Left ventricle myocardium superior (tissue), 1 donor: ENCODE measurements at regions not wholly inside any gene's neighbourhood (a gene's known extent, or its start where the extent isn't known, plus 50 kb on each side); places are given as distances from the start of the nearest gene placed in this dataset.

Experiments used
- ATAC-seq: fragments of 200-7000 bp; cut with Tn5 transposase; one replicate; pipeline ENCODE4 v1.9.1; 2020; ENCODE audit warnings: mild to moderate bottlenecking, moderate library complexity
- DNase-seq: peaks from one replicate; pipeline ENCODE4 v3.0.0-alpha.2; 2020
- intact Hi-C: fragments of 100-400 bp; cut with micrococcal nuclease; formaldehyde crosslinking; loops from one replicate; pipeline ENCODE4 v1.11.0; 2022
- donor health status: DM: no; HTN: yes; CAD: no; lungs with severe emphysema.

DNA sequence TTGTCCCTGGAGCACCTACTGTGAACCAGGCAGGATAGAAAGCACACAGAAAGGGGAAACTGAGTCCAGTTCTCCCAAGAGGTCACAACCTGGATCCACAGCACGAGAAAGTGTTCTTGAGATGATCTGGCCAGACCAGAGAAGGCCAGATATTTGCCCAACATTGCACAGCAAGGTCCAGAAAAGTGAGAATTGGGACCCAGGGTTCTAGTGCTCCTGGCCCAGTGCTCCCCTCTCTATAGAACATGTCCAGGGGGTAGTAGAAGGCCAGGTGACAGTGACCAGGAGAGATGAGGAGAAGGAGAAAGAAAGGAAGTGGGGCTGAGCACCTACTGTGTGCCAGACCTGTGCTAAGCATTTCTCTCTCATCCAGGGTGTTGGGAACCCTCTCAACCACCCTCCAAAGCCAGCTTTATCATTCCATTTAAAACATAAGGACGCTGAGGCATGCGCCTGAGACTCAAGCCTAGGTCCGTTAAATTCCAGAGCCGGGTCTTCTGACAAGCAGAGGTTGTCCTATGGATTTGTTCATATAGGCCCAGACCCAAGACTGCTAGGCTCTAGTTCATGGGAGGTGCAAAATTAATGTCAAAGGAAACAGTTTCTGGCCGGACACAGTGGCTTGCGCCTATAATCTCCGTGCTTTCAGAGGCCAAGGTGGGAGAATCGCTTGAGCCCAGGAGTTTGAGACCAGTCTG lies 128.7 kb downstream of the MN1 start:
- ATAC-seq (no peak), DNase-seq (no peak)
- intact Hi-C loops = no loop called here

DNA sequence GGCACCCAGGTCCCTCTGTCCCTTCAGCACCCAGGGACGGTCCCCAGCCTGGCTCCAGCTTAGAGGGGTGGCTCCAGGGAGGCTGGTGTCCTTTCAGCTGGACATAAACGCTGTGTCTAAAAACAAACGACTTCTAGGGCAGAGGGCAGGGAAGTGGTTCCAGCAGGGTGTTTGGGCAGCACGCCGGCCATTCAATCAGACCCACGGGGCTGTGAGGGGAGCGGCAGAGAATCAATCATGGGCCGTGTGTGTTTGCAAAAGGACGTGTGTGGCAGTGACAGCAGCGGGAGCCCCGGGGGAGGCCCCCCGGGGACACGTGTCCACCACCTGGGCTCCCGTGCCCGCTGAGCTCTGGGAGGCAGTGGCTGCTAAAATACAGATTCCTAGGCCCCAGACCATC lies 127.7 kb downstream of the MN1 start:
- peak; percentile 31 for DNase-seq
- intact Hi-C loops = no loop called here
- no peak for ATAC-seq

GRCh38 chr22:27674261-27674923 lies 127.2 kb downstream of the MN1 start:
- intact Hi-C loops = no loop called here
- DNase-seq (no peak), ATAC-seq (no peak)

- intact Hi-C loops = no loop called here
- no peak for DNase-seq
- ATAC-seq = no peak
These were observed 124.9 kb downstream of the MN1 start for GRCh38 chr22:27676545-27677213.

DNA sequence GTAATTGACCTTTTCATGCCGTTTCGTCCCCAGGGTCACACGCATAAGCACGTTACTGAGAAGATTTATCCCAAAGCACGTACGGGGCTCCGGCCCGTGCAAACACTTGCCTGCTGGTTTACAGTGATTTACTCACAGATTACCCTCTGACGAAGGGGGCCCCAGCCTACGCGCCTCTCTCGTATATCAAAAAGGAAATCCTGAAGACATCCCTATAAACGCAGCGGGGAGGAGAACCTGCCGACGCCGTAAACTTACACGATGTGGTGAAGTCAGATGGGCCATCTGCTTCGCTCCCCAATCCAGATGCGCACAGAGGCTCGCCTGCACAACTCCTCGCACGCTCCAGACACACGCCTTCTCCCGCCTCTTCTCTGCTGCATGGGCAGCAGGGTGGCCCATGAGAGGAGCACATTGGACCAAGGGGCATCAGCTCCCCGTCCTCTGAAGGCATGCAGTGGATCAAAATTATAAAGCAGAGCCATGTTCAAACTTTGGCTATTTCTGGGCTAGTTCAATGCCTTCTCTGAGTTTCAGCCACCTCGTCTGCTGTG lies 123.6 kb downstream of the MN1 start:
- ATAC-seq = no peak

GRCh38 chr22:27679176-27679575 lies 122.4 kb downstream of the MN1 start:
- no peak for ATAC-seq
- intact Hi-C loops = no loop called here
- DNase-seq = no peak

More for the DNA sequence above, 123.6 kb downstream of the MN1 start:
- DNase-seq = no peak
- intact Hi-C loops = no loop called here

- no peak for DNase-seq
- ATAC-seq = no peak
- intact Hi-C loops = no loop called here
These were observed 121.7 kb downstream of the MN1 start for GRCh38 chr22:27679693-27680488.

DNA sequence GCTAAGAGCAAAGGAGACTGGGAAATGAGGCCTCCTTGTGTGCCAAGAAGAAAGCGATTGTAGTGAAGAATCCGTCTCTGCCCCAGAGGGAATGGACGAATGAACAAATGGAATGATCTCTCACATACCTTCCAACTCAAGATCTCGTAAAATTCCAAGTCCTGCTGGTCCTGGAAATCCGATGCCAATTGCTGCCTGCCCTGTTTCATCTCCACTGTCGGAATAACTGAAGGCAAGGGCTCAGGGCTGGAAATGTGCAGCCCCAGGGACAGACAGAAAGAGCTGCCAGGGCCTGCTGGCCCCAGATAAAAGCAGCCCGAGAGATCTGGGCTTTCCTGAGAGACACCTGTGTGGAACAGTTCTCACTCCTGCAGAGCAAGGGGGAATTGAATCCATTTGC lies 120.9 kb downstream of the MN1 start:
- intact Hi-C loops = no loop called here
- no peak for ATAC-seq
- no peak for DNase-seq

DNA sequence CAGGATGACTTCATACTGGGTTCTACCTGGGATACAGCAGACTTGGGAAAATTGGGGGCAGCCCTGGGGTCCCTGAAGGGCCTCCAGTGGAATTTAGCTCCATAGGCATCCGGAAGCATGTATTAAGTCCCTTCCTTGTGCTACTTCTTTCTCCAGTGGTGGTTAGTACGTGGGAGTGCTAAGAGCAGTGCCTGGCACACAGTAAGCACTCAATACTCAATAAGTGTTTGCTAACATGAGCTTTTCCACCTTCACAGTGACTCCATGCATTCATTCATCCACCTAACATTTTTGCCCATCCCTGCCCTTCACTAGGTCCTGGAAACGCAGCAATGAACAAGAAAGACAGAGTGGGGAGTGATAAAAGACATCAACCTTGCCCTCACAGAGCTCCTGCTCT lies 120.5 kb downstream of the MN1 start:
- no peak for DNase-seq
- ATAC-seq = no peak
- intact Hi-C loops = no loop called here

- intact Hi-C loops = no loop called here
- DNase-seq (no peak), ATAC-seq (no peak)
These were observed 119.1 kb downstream of the MN1 start for GRCh38 chr22:27682437-27682836.

DNA sequence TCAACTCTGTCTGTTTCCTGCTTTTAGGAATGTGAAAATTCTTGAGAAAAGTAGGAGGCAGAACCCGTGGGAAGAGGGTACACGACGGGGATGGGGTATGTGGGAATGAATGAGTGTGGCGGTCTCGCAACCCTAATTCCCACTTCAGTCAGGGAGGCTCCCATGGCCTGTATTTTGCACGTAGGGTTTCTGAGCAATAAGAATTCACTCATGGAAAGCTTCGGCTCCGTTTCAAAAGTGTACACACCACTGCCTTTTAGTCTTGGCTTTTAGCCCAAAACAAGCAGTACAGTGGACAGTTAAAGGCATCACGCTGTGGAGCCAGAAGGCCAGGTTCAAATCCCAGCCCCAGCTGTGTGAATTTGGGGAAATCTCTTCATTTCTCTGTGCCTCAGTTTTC lies 116.7 kb downstream of the MN1 start:
- DNase-seq = no peak
- no peak for ATAC-seq
- intact Hi-C loops = no loop called here

DNA sequence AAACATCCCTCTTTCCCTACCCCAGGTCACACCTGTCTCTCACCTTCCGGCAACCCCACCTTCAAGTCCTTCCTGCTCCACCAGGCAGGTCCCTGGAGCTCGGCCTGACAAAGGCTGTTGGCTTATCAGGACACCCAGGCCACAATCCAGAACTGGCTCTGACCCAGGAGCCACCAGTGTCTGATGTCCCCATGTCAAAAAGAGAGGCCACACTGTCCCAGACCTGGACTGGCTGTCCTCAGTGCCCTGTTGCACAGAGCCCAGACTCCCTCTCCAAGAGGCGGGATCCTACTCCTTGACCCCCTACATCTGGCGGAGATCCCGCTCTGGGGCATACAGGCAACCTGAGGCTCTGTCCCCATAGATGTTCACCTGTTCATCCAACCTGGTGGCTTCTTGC lies 116.0 kb downstream of the MN1 start:
- peak; percentile 77 for DNase-seq
- intact Hi-C loops = no loop called here
- peak; percentile 77 for ATAC-seq

DNA sequence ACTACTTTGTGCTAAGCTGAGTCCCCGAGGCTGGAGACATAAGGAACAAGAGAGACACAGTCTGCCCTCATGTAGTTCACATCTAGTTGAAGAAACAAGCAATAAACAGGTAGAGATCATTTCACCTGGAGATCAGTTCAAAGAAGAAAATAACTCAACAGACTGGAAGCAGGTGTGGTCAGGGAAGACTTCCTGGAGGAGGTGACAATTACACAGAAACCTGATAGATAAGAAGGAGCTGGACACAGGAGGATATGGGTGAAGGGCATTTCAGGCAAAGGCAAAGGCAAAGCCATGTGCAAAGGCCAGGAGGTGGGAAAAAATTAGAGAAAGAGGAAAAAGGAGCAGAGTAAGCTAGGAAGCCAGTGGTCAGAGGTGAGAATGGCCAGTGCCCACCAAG lies 115.6 kb downstream of the MN1 start:
- intact Hi-C loops = no loop called here
- DNase-seq (no peak), ATAC-seq (no peak)

DNA sequence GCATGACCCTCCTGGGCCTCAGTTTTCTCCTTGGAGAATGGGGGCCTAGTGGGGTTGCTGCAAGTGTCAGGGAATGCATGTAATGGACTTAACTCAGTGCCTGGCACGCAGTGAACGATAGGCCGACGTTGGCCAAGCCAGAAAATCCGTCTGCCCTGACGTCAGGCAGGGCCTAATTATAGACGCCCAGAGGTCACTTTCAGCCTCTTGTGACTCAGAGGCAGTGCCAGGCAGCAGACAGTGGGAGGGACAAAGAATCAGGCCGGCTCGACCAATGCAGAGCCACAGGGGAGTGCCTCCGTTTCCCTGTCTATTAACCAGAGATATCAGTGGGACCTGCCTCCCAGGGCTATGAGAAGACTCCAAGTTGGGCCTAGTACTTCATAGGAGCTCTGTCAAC lies 115.0 kb downstream of the MN1 start:
- DNase-seq (peak; percentile 86), ATAC-seq (peak; percentile 94)
- intact Hi-C loops = no loop called here

DNA sequence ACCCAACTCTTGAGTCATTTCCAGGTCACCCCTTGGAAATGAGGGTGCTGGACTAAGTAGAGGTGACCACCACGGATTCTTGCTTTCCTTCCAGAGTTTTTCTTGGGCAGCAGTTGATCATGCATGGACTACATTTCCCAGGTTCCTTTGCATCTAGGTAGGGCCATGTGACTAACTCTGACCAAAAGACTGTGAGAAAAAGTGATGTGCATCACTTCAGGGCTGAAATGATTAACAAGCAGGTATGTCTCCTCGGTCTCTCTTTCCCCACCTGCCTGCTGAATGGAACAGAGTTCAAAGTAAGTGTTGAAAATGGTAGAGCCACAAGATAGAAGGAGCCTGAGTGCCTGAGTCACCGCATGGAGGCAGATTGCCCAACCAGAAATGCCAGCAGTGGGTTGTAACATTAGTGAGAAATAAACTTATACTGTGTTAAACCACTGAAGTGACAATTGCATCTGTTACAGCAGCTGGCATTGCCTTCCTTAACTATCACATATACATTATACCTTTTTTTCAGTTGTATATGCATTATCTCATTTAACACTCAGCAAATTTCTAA lies 113.5 kb downstream of the MN1 start:
- intact Hi-C loops = no loop called here
- DNase-seq = no peak
- no peak for ATAC-seq

GRCh38 chr22:27689664-27690063 lies 111.9 kb downstream of the MN1 start:
- intact Hi-C loops = no loop called here
- no peak for ATAC-seq

GRCh38 chr22:27690599-27690998 lies 111.0 kb downstream of the MN1 start:
- intact Hi-C loops = no loop called here
- ATAC-seq = no peak
- DNase-seq = no peak

More at GRCh38 chr22:27689664-27690063, 111.9 kb downstream of the MN1 start:
- DNase-seq = no peak

DNA sequence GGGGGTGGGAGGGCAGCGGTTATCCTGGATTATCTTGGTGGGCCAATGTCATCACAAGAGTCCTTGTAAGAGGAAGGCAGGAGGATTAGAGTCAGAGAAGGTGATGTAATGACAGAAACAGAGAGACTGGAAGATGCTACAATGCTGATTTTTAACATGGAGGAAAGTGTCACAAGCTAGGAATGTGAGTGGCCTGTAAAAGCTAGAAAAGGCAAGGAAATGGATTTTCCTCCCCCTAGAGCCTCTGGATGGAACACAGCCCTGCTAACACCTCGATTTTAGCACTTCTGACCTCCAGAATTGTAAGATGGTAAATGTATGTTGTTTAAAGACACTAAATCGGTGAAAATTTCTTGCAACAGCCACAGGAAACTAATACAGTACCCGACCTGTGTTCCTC lies 109.3 kb downstream of the MN1 start:
- intact Hi-C loops = no loop called here
- ATAC-seq (no peak), DNase-seq (no peak)

DNA sequence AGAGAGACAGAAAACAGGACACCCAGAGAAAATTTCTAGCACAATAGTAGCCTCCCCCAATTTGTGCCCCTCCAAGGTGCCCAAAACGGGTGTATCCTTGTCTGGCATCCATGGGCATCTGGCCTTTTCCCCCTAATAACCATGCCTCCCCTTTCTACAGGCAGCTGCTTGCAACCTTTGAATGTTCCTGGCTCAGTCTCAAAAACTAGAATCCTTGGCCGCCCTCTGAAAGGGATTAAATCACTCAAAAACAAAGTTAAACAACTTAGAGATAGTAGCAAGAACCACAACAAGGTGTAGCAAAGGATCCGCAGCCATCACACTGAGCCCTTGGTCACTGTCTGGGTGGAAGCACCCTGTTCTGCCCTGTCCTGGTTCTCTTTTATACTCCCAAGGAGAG lies 105.6 kb downstream of the MN1 start:
- DNase-seq (no peak), ATAC-seq (no peak)
- intact Hi-C loops = no loop called here
